Muscle layer of colon (tissue), 2 donors: ENCODE measurements at regions not wholly inside any gene's neighbourhood (a gene's known extent, or its start where the extent isn't known, plus 50 kb on each side); places are given as distances from the start of the nearest gene placed in this dataset.
"Not testable (repeated sequence)": the region's sequence is repeated elsewhere in the genome, so short reads cannot be mapped to it uniquely, and the experiment has no call there.

Experiments
- H3K27ac ChIP-seq: one replicate; pipeline ENCODE4 v1.7.0; 2013; ENCODE audit warnings: low read depth, mild to moderate bottlenecking, low read length, moderate library complexity
- H3K27me3 ChIP-seq, 2 donors: one replicate each; pipeline ENCODE4 v1.7.0; 2013; ENCODE audit warnings: low read length in 2 of 2, mild to moderate bottlenecking in 2 of 2; ENCODE audit not compliant: insufficient read depth in 2 of 2, control insufficient read depth in 1 of 2
- H3K36me3 ChIP-seq: one replicate; pipeline ENCODE4 v1.7.0; 2013; ENCODE audit warnings: mild to moderate bottlenecking, low read length; ENCODE audit not compliant: insufficient read depth
- H3K4me1 ChIP-seq: one replicate; pipeline ENCODE4 v1.7.0; 2013; ENCODE audit warnings: mild to moderate bottlenecking, low read length; ENCODE audit not compliant: insufficient read depth
- H3K4me3 ChIP-seq, 2 donors: one replicate each; pipeline ENCODE4 v1.7.0; 2013; ENCODE audit warnings: low read length in 2 of 2, low read depth in 1 of 2, mild to moderate bottlenecking in 1 of 2, moderate library complexity in 1 of 2
- H3K9ac ChIP-seq: one replicate; pipeline ENCODE4 v1.7.0; 2013; ENCODE audit warnings: low read length
- H3K9me3 ChIP-seq: one replicate; pipeline ENCODE4 v1.7.0; 2013; ENCODE audit warnings: mild to moderate bottlenecking, low read length
- donor health status: abdominal sarcoma.
- donor health status: Adenocarcinoma of cecum.

DNA sequence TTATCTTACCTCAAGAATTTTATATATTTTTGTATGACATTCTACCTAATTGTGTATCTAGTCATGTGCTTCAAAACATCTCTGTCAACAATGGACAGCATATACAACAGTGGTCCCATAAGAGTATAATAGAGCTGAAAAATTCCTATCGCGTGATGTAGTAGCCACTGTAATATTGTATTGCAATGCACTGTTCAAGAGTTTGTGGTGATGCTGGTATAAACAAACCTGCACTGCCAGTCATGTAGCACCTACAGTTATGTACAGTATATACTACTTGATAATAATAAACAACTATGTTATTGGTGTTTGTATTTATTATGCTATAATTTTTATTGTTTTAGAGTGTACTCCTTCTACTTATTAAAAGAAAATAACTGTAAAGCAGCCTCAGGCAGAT is 672.7 kb downstream of the CD109 start:
- Histone ChIP-seq H3K4me3 (no peak overlapping the region), H3K9ac (no peak overlapping the region)

DNA sequence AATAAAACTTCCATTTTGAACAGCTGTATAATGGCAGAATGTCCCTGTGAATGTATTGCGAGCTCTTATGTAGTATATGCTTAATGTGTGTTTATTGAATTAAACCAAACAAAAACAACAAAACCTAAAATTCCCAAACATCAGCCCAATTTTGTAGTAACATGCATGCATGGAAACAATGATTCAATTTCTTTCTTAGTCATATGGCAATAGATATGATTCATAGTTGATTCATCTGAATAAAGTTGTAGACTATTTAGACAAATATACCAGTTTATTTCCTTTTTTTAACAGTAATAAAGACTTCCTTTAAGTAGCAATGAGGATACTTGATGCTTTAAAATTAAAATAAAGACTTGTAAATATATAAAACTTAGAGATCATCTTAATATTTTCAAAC is 670.6 kb downstream of the CD109 start:
- no peak overlapping the region for H3K9ac ChIP-seq
- H3K4me3 ChIP-seq = no peak overlapping the region
- no peaks in the 10 kb centered on the region for H3K4me1 ChIP-seq
- H3K36me3 ChIP-seq = no peaks in the 10 kb centered on the region
- H3K9me3 ChIP-seq = no peaks in the 10 kb centered on the region
- H3K27ac ChIP-seq = no peak overlapping the region
- H3K27me3 ChIP-seq = no peaks in the 10 kb centered on the region

More for the DNA sequence above, 672.7 kb downstream of the CD109 start:
- H3K27ac ChIP-seq = no peak overlapping the region
- no peaks in the 10 kb centered on the region for H3K27me3 ChIP-seq
- no peaks in the 10 kb centered on the region for H3K36me3 ChIP-seq
- no peaks in the 10 kb centered on the region for H3K4me1 ChIP-seq
- no peaks in the 10 kb centered on the region for H3K9me3 ChIP-seq

DNA sequence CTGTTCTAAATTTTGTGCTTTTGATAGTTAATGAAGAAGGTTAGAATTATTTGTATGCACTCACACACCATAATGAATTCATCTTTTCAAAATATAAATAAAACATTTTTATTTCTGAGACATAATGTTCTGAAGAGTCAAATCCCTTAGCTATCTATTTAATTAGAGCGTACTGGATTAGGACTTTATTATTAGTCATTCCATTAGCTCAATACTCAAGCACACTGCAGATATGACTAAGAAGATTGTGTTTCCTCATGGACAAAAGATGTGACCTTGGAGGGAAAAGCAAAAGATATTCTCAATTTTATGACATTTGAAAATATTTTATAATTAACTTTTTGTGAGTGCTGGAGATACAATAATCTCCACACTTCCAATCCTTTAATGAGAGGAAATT is 666.4 kb downstream of the CD109 start:
- Histone ChIP-seq H3K4me3 (no peak overlapping the region), H3K27ac (no peak overlapping the region), H3K4me1 (no peaks in the 10 kb centered on the region), H3K36me3 (no peaks in the 10 kb centered on the region), H3K27me3 (no peaks in the 10 kb centered on the region), H3K9me3 (no peaks in the 10 kb centered on the region), H3K9ac (no peak overlapping the region)

DNA sequence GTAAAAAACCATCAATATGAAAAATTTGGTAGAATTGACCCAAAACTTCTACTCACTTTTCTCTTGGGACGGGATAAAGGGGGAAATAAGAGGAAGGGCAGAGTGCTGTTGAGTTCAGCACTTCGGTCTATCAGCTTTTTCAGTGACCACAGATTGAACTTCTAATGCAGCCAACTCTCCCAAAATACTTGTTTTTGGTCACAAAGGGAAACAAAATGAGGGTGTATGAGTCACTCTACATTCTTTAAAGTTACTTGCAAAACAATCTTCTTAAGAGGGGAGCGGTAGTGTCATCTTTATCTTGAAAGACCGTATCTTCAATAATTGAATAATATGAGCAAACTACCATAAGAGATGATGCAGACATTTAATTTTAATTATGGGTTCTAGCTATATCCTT is 661.3 kb downstream of the CD109 start:
- Histone ChIP-seq H3K27ac (no peak overlapping the region), H3K4me3 (no peak overlapping the region), H3K9me3 (no peaks in the 10 kb centered on the region), H3K27me3 (no peaks in the 10 kb centered on the region), H3K36me3 (no peaks in the 10 kb centered on the region), H3K9ac (no peak overlapping the region), H3K4me1 (no peaks in the 10 kb centered on the region)

DNA sequence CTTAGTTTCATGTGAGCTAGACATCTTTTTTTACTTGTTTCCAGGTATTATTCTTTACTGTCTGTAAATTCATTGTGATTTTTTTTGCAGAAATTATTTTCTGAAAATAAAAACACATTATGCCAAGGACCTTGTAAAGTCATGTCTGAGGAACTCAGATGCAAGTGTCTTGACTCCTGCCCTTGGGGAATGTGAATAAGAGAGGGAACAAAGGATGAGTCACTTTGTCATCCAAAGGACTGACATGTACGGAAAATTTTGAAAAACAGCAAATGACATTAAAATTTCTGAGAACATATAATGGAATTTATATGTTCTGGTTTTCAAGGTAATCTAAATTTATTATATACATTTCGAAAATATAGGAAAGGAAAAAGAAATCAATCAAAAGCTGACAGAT is 660.4 kb downstream of the CD109 start:
- no peak overlapping the region for H3K4me3 ChIP-seq
- H3K9ac ChIP-seq = no peak overlapping the region
- H3K9me3 ChIP-seq = no peaks in the 10 kb centered on the region
- no peaks in the 10 kb centered on the region for H3K27me3 ChIP-seq
- no peaks in the 10 kb centered on the region for H3K4me1 ChIP-seq
- no peaks in the 10 kb centered on the region for H3K36me3 ChIP-seq
- no peak overlapping the region for H3K27ac ChIP-seq

DNA sequence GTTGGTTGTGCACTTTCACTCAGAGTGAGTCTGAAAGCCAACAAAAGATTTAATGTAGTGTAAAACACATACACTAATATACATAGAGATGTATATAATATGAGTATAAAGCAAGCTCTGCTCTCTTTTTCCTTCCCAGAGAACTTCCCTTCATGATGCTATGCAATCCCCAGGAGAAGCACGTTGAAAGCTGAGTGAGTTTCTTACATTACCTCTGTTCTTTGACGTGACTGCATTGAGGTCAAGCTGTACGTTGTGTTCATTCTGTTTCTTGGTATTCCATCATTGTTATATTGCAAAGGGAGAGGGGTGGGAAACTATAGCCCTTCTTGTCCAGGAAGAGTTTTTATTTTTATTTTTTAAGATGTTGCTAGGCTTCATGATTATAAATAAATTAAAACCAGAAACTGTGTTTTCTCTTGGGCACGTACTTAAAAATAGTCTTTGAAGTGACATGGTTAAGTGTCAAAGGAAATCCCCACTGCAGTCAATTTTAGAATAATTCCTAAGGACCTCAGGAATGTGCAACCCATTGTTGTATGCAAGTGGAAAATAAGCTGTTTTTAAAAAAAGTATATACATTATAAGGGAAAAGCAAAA is 651.0 kb downstream of the CD109 start:
- H3K27me3 ChIP-seq = no peaks in the 10 kb centered on the region
- no peak overlapping the region for H3K27ac ChIP-seq
- no peaks in the 10 kb centered on the region for H3K9me3 ChIP-seq
- no peak overlapping the region for H3K9ac ChIP-seq
- no peaks in the 10 kb centered on the region for H3K36me3 ChIP-seq
- H3K4me3 ChIP-seq = no peak overlapping the region
- H3K4me1 ChIP-seq = no peaks in the 10 kb centered on the region

DNA sequence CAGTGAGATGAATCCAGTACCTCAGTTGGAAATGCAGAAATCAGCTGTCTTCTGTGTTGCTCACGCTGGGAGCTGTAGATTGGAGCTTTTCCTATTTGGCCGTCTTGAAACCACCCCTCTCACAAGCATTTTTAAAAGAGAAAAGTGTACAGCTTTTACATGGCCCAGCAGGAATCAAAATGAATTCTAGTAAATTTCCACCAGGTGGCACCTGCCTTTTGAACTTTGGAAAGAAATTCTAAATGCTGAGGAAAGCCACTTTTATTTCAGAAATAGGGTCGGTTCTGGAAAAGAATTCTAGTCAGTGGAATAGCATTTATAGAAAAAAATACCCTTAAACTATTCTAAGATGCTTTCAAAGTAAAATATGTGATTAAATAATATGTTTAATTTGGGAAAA is 647.8 kb downstream of the CD109 start:
- Histone ChIP-seq H3K27me3 (no peaks in the 10 kb centered on the region), H3K4me1 (no peaks in the 10 kb centered on the region), H3K27ac (no peak overlapping the region), H3K36me3 (no peaks in the 10 kb centered on the region), H3K9me3 (no peaks in the 10 kb centered on the region), H3K4me3 (no peak overlapping the region), H3K9ac (no peak overlapping the region)

DNA sequence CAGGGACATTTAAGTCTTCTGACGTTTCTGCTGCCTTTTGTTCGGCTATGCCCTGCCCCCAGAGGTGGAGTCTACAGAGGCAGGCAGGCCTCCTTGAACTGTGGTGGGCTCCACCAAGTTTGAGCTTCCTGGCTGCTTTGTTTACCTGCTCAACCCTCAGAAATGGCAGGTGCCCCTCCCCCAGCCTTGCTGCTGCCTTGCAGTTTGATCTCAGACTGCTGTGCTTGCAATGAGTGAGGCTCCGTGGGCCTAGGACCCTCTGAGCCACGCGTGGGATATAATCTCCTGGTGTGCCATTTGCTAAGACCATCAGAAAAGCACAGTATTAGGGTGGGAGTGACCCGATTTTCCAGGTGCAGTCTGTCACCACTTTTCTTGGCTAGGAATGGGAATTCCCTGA is 647.3 kb downstream of the CD109 start:
- not testable (repeated sequence) for H3K9ac ChIP-seq, H3K4me1 ChIP-seq, H3K9me3 ChIP-seq, H3K4me3 ChIP-seq, H3K27ac ChIP-seq, H3K27me3 ChIP-seq, H3K36me3 ChIP-seq

DNA sequence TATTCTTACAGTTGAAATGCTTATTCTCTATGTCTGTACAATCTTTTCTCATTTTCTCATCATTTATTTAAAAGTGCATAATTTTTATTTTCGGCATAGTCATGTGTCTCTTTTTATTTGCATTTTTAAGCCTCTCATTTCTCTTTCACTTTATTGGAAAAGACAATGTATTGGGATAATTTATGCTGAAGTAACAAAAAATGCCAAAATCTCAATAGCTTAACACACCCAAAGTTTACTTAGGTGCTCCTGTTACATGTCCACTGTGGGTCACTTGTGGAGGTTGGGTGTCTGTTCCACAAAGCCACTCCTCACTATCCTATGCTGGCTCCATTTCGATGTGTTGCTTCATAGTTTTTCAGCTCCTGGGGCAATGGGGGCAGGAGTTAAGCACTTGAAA is 638.7 kb downstream of the CD109 start:
- Histone ChIP-seq H3K4me1 (no peaks in the 10 kb centered on the region), H3K9me3 (no peaks in the 10 kb centered on the region), H3K4me3 (no peak overlapping the region), H3K27me3 (no peaks in the 10 kb centered on the region), H3K9ac (no peak overlapping the region), H3K36me3 (no peaks in the 10 kb centered on the region), H3K27ac (no peak overlapping the region)

DNA sequence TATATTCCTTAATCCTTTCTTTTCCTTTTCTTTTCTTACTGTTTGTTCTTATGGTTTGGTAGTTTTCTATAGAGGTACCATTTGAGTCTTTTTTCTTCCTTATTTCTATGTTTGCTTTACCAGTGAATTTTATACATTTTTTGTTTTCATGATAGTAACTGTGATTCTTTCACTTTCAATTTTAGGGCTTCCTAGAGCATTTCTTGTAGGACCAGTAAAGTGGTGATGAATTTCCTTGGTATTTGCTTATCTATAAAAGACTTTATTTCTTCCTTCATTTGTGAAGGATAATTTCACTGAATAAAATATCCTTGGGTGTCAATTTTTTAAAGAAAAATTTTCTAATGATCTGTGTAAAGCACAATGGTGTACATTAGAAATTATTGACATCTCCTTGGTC is 637.4 kb downstream of the CD109 start:
- Histone ChIP-seq H3K9ac (no peak overlapping the region), H3K27me3 (no peaks in the 10 kb centered on the region), H3K4me1 (no peaks in the 10 kb centered on the region), H3K36me3 (no peaks in the 10 kb centered on the region), H3K27ac (no peak overlapping the region), H3K9me3 (no peaks in the 10 kb centered on the region), H3K4me3 (no peak overlapping the region)

DNA sequence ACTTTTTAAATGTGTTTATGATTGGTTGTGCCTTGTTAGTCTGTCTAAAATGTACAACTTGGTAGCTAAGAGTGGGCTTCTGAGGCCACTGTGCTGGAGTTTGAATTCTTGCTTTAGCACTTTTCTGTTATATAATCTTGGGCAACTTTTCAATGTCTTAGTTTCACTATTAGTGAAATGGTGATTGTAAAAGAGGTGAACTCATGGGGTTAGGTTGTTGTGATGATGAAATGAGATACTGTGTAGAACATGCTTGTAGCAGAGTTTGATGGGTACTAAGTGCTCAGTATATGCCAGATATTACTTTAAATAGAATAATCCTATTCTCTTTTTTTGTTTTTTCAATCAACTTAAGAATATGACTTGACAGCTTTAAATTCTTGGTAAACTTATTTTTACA is 624.7 kb downstream of the CD109 start:
- no peaks in the 10 kb centered on the region for H3K36me3 ChIP-seq
- no peaks in the 10 kb centered on the region for H3K4me1 ChIP-seq
- H3K27ac ChIP-seq = no peak overlapping the region
- no peaks in the 10 kb centered on the region for H3K27me3 ChIP-seq
- H3K9ac ChIP-seq = no peak overlapping the region
- no peak overlapping the region for H3K4me3 ChIP-seq
- H3K9me3 ChIP-seq = no peaks in the 10 kb centered on the region

DNA sequence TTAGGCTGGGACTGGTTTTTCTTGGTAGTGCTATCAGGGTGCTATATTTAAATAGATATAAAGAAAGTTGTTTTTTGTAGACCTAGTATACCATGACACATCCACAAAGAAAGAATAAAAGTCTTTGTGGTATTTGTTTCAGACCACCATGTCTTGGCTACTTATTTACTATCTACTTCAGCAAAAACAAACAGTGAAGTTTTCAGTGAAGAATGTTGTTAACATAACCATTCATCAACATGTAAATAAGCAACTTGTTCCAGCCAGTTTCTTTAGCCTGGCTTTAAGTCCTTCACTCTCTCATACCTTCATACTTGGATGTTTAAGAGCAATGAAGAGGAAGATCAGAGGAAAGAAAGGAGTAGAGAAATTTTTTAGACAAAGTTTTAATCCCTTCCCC is 624.1 kb downstream of the CD109 start:
- no peaks in the 10 kb centered on the region for H3K4me1 ChIP-seq
- no peaks in the 10 kb centered on the region for H3K27me3 ChIP-seq
- no peaks in the 10 kb centered on the region for H3K9me3 ChIP-seq
- H3K27ac ChIP-seq = no peak overlapping the region
- H3K4me3 ChIP-seq = no peak overlapping the region
- no peaks in the 10 kb centered on the region for H3K36me3 ChIP-seq
- no peak overlapping the region for H3K9ac ChIP-seq
